Bronchial epithelial cell (primary cell): ENCODE measurements at regions not wholly inside any gene's neighbourhood (a gene's known extent, or its start where the extent isn't known, plus 50 kb on each side); places are given as distances from the start of the nearest gene placed in this dataset.

Source experiments
- DNase-seq: peaks from one replicate; pipeline ENCODE4 v3.0.0-alpha.2; 2010; ENCODE audit warnings: low read depth
- FAIRE-seq: peaks from 2 replicates; lab custom pipeline; 2011; peaks lifted over from hg19 to GRCh38; lab: Jason Lieb, UNC
- H3K27me3 ChIP-seq: 2 replicates; pipeline ENCODE4 v1.5.1; 2011; ENCODE audit warnings: low read length; ENCODE audit not compliant: control insufficient read depth, insufficient read depth
- H3K36me3 ChIP-seq: 2 replicates; pipeline ENCODE4 v1.5.1; 2011; ENCODE audit warnings: low read length; ENCODE audit not compliant: control insufficient read depth, insufficient read depth
- H3K4me3 ChIP-seq: 2 replicates; pipeline ENCODE4 v1.5.1; 2011; ENCODE audit warnings: mild to moderate bottlenecking, low read depth, low read length, control low read depth
- TF ChIP-seq, protein P1 (sequence below): IDR thresholded peaks from 2 replicates; pipeline ENCODE4 v1.5.1; 2011; ENCODE audit warnings: mild to moderate bottlenecking, moderate library complexity, low read length, control low read depth, inconsistent platforms; ENCODE audit not compliant: insufficient read depth, severe bottlenecking

DNA sequence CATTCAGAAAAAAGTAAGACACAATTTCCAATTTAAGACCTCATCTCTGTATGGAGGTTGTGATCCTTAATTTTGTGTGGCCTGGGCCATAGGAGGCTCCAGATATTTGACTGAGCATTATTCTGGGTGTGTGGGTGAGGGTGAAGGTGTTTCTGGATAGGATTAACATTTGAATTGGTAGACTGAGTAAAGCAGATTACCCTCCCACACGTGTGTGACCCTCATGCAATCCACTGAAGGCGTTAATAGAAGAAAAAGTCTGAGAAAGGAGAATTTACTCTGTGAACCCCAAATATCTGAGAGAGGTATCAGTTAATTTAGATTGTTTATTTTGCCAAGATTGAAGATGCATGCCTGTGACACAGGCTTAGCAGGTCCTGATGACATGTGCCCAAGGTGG is 328.0 kb upstream of the POT1 start:
- no peak for DNase-seq
- FAIRE-seq = no peak
- Histone ChIP-seq H3K36me3 (no peaks in the 10 kb centered on the region), H3K27me3 (no peaks in the 10 kb centered on the region), H3K4me3 (no peak overlapping the region)
- TF ChIP-seq, protein P1, sequence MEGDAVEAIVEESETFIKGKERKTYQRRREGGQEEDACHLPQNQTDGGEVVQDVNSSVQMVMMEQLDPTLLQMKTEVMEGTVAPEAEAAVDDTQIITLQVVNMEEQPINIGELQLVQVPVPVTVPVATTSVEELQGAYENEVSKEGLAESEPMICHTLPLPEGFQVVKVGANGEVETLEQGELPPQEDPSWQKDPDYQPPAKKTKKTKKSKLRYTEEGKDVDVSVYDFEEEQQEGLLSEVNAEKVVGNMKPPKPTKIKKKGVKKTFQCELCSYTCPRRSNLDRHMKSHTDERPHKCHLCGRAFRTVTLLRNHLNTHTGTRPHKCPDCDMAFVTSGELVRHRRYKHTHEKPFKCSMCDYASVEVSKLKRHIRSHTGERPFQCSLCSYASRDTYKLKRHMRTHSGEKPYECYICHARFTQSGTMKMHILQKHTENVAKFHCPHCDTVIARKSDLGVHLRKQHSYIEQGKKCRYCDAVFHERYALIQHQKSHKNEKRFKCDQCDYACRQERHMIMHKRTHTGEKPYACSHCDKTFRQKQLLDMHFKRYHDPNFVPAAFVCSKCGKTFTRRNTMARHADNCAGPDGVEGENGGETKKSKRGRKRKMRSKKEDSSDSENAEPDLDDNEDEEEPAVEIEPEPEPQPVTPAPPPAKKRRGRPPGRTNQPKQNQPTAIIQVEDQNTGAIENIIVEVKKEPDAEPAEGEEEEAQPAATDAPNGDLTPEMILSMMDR = no peak

DNA sequence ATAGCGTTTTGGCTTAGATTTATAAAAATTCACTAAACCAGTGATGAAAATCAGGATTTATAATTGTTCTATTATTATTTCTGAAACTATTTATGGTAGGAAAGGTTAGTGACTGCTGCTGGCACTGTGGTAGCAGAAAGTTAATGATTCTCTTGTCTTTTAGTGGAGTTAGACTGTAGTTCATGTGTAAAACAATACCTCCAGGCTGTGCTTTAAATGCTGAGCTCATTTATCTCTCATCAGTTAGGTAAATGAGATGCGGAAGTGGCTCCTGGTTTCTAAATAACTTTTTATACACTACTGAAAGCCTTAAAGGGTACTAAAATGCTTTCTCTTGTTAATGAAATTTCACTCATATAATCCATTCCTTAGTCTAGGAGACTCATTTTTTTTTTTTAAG is 326.8 kb upstream of the POT1 start:
- DNase-seq (peak; percentile 51), FAIRE-seq (no peak)
- TF ChIP-seq, protein P1 = no peak

DNA sequence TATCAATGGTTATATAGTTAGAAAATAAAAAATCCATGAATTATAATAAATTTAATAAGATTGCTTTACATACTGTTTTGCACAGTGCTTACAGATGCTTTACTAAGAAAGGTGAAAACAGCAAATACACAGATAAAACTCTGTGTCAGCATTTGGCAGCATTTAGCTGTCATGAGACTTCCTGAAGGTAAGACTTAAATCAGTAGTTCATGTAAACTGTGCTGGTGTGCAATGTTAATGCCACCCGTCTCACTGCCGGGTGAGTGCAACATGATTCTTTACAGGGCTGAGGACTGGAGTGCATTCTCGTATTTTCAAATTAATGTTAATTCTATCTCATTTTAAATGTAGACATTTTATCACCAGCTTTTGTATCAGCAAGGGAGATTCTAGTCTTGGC is 326.2 kb upstream of the POT1 start:
- H3K27me3 ChIP-seq = no peaks in the 10 kb centered on the region
- H3K4me3 ChIP-seq = no peak overlapping the region
- TF ChIP-seq, protein P1 = no peak
- DNase-seq = peak; percentile 54
- H3K36me3 ChIP-seq = no peaks in the 10 kb centered on the region
- FAIRE-seq = no peak

More for the DNA sequence above, 326.8 kb upstream of the POT1 start:
- Histone ChIP-seq H3K36me3 (no peaks in the 10 kb centered on the region), H3K27me3 (no peaks in the 10 kb centered on the region), H3K4me3 (no peak overlapping the region)

DNA sequence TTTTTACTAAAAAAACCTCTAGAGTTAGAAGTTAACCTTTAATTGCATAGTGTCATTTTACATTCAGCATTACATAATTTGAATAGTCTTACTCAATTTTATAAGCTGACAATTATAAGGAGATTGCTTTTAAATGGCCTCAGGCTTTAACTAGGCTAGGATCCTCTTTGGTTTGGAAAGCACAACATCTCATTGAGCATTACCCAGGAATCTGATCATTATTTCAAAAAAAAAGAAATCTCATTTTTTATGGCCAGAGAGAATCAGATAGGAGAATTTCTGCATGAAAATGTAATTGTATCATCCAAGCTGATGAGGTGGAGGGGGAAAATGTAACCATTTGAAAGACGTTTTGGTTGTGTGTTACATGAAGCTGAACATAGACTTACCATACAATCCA is 324.9 kb upstream of the POT1 start:
- no peak for FAIRE-seq

DNA sequence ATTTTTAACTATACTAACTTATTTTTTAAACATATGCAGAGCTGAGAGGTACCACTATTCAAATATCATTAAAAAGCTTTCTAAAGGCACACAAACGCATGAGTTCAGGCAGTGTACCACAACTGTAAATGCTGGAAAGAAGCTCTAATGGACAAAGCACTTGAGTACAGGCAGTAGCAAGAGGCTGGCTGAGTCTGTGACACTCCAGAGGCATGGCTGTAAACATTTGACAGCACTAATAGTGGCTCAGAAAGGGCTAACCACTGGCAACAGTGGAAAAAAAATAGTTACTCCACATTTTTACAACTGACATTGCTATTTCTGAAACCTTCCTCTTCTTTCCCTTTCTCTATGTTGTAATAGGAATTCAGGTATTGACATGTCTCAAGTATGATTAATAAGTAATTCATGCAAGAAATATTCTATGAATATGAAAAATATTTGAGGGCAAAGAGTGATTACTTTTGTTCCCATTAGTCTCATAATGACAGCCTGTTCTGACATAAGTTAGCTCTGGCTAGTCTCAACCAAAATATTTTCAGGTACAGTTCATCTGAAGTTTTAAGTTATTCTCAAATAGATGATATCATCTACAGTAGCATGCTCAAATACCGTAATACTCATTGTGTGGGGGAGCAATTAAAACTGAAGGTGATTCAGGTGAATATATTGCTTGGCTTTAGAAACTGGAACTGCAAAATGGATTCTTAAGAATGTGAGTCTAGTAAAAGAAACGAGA is 324.0 kb upstream of the POT1 start:
- H3K36me3 ChIP-seq = no peaks in the 10 kb centered on the region
- TF ChIP-seq, protein P1 = no peak
- no peaks in the 10 kb centered on the region for H3K27me3 ChIP-seq
- no peak overlapping the region for H3K4me3 ChIP-seq
- no peak for FAIRE-seq
- peak; percentile 98 for DNase-seq

More for the DNA sequence above, 324.9 kb upstream of the POT1 start:
- peak; percentile 13 for DNase-seq
- no peaks in the 10 kb centered on the region for H3K27me3 ChIP-seq
- no peaks in the 10 kb centered on the region for H3K36me3 ChIP-seq
- H3K4me3 ChIP-seq = no peak overlapping the region
- TF ChIP-seq, protein P1 = no peak

DNA sequence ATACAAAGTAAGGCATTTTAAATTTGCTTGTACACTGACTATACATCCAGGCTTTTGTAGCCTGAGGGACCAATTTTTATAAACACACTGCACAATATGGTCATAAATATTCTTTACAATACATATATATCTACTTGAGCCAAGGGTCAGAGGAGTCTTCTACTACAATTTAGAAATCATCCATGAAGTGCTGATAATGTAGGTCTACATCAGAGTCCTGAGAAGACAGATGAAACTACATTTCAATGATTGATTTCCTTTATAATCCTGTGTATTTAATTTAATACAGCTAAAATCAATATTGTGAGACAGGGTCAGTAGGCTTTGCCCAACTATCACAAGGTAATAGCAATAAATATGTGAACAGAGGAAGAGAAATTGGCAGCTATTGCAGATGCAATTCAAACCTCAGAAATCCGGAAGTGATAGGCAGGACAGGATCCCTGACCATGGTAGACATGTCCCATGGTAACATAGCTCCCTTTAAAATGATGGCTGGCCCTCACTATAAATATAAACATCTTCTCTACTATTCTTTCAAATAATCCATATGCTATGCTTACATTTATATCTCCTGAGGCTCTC is 318.0 kb upstream of the POT1 start:
- TF ChIP-seq, protein P1 = no peak
- no peaks in the 10 kb centered on the region for H3K27me3 ChIP-seq
- no peaks in the 10 kb centered on the region for H3K36me3 ChIP-seq
- DNase-seq (no peak), FAIRE-seq (no peak)
- H3K4me3 ChIP-seq = no peak overlapping the region
